HepG2 (cell line): ENCODE measurements at regions not wholly inside any gene's neighbourhood (a gene's known extent, or its start where the extent isn't known, plus 50 kb on each side); places are given as distances from the start of the nearest gene placed in this dataset.

Experiments
- ATAC-seq: fragments of 200-7000 bp; cut with Tn5 transposase; 3 replicates; pipeline ENCODE4 v1.9.1; 2020; ENCODE audit warnings: mild to moderate bottlenecking, moderate library complexity
- BruUV-seq: library from RNA; stranded (reverse); fragments of 400-500 nt; replicated peaks from 2 replicates; lab custom pipeline; 2021; lab: Mats Ljungman, UMichigan
- CTCF ChIA-PET: fragments of 300-600 bp; formaldehyde crosslinking; extraction: SDS; loops from one replicate; lab custom pipeline; 2021; ENCODE audit warnings: low total read pairs, inconsistent platforms, low intra/inter-chr PET ratio; lab: Yijun Ruan, JAX
- POLR2A ChIA-PET: fragments of 350-600 bp; sonication (Branson Sonifier 250); formaldehyde crosslinking; loops from one replicate; lab custom pipeline; 2020; ENCODE audit warnings: antibody characterized with exemption, inconsistent platforms; lab: Yijun Ruan, JAX
- DNase-seq: peaks from one replicate; pipeline ENCODE4 v3.0.0-alpha.2; 2015; ENCODE audit warnings: low spot score
- FAIRE-seq: peaks from 3 replicates; lab custom pipeline; 2011; peaks lifted over from hg19 to GRCh38; lab: Jason Lieb, UNC
- H2AFZ ChIP-seq: one replicate; pipeline ENCODE4 v1.6.1; 2011; ENCODE audit warnings: low read length, inconsistent platforms
- H3K27ac ChIP-seq: fragments of 300-600 bp; 3 replicates; pipeline ENCODE4 v1.8.0; 2011; ENCODE audit warnings: mixed run types, mild to moderate bottlenecking, mixed read lengths, low read length, inconsistent platforms; ENCODE audit not compliant: insufficient read depth; ENCODE audit errors: extremely low read length
- H3K27me3 ChIP-seq, 2 experiments: fragments of 200-600 bp in 1 of 2; 2 replicates in 1 of 2; 3 replicates in 1 of 2; pipeline versions ENCODE4 v1.6.0 to v1.8.0; 2011; ENCODE audit warnings: low read length in 2 of 2, mild to moderate bottlenecking in 2 of 2, moderate library complexity in 2 of 2, inconsistent platforms in 1 of 2; ENCODE audit not compliant: insufficient read depth in 2 of 2, control insufficient read depth in 1 of 2
- H3K36me3 ChIP-seq, 2 experiments: fragments of 200-600 bp in 1 of 2; replicated peaks in 1 of 2; 2 replicates in 1 of 2; 3 replicates in 1 of 2; pipeline versions ENCODE4 v1.5.1 to v1.8.0; 2011; ENCODE audit warnings: low read length in 2 of 2, inconsistent platforms in 1 of 2; ENCODE audit not compliant: insufficient read depth in 2 of 2, control insufficient read depth in 1 of 2
- H3K4me1 ChIP-seq: 2 replicates; pipeline ENCODE4 v1.5.1; 2012; ENCODE audit warnings: low read length, inconsistent platforms; ENCODE audit not compliant: insufficient read depth
- H3K4me2 ChIP-seq: 2 replicates; pipeline ENCODE4 v1.6.0; 2011; ENCODE audit warnings: low read depth, low read length, inconsistent platforms
- H3K4me3 ChIP-seq, 3 experiments: fragments of 200-600 bp in 1 of 3; sonication (generic), shearing (Covaris generic) in 1 of 3; replicated peaks in 1 of 3; 2 replicates each; pipeline ENCODE4 v1.5.1; 2011 to 2016; ENCODE audit warnings: low read length in 3 of 3, inconsistent platforms in 2 of 3, low read depth in 2 of 3, mild to moderate bottlenecking in 2 of 3, control low read depth in 1 of 3, mixed read lengths in 1 of 3; ENCODE audit not compliant: insufficient read depth in 1 of 3
- H3K79me2 ChIP-seq: one replicate; pipeline ENCODE4 v1.6.1; 2011; ENCODE audit warnings: low read length, inconsistent platforms; ENCODE audit not compliant: insufficient read depth
- H3K9ac ChIP-seq: 2 replicates; pipeline ENCODE4 v1.6.0; 2011; ENCODE audit warnings: mild to moderate bottlenecking, low read depth, low read length, inconsistent platforms; ENCODE audit not compliant: insufficient read depth
- H3K9me3 ChIP-seq: 2 replicates; pipeline ENCODE4 v1.5.1; 2012; ENCODE audit warnings: mild to moderate bottlenecking, low read length
- H4K20me1 ChIP-seq: 2 replicates; pipeline ENCODE4 v1.6.0; 2011; ENCODE audit warnings: inconsistent platforms, mild to moderate bottlenecking, low read length, moderate library complexity; ENCODE audit not compliant: insufficient read depth
- ATF4 ChIP-seq, 2 experiments: fragments of 450-650 bp in 1 of 2; sonication (generic) in 1 of 2; formaldehyde crosslinking; IDR thresholded peaks; 2 replicates each; pipeline versions ENCODE4 v1.5.0 to v1.8.0; 2020 to 2022; ENCODE audit warnings: mild to moderate bottlenecking in 1 of 2, missing genetic modification reagents in 1 of 2
- BHLHE40 ChIP-seq: IDR thresholded peaks from 2 replicates; pipeline ENCODE4 v1.6.1; 2011; ENCODE audit warnings: low read length, improper control_type of control experiment
- HMGA1 ChIP-seq: sonication (generic); formaldehyde crosslinking; conservative IDR thresholded peaks from 2 replicates; pipeline ENCODE4 v1.4.0; 2020; ENCODE audit warnings: missing genetic modification reagents
- HOXA5 ChIP-seq: sonication (generic); formaldehyde crosslinking; IDR thresholded peaks from 2 replicates; pipeline ENCODE4 v1.4.0; 2020; ENCODE audit warnings: missing genetic modification reagents
- MBNL3 ChIP-seq: fragments of 250-450 bp; sonication (Bioruptor Pico); conservative IDR thresholded peaks from 2 replicates; pipeline ENCODE4 v1.8.0; 2022; ENCODE audit warnings: mild to moderate bottlenecking, inconsistent platforms
- SIX1 ChIP-seq: sonication (generic); formaldehyde crosslinking; IDR thresholded peaks from 2 replicates; pipeline ENCODE4 v1.4.0; 2020; ENCODE audit warnings: missing genetic modification reagents, borderline replicate concordance
- TEAD3 ChIP-seq: optimal IDR thresholded peaks from 2 replicates; pipeline ENCODE3; 2016; ENCODE audit warnings: borderline replicate concordance
- XBP1 ChIP-seq: sonication (generic); formaldehyde crosslinking; IDR thresholded peaks from 2 replicates; pipeline ENCODE4 v1.5.0; 2020; ENCODE audit warnings: missing genetic modification reagents
- XRCC5 ChIP-seq: fragments of 200-400 bp; formaldehyde crosslinking; optimal IDR thresholded peaks from 2 replicates; pipeline ENCODE3; 2017; ENCODE audit warnings: mild to moderate bottlenecking, low read length
- ZBTB1 ChIP-seq: sonication (generic); formaldehyde crosslinking; IDR thresholded peaks from 2 replicates; pipeline ENCODE4 v1.4.0; 2020; ENCODE audit warnings: missing genetic modification reagents, borderline replicate concordance
- ZFP1 ChIP-seq: IDR thresholded peaks from 2 replicates; pipeline ENCODE4 v1.6.1; 2016
- ZFP90 ChIP-seq: sonication (generic); formaldehyde crosslinking; IDR thresholded peaks from 2 replicates; pipeline ENCODE4 v1.8.0; 2022; ENCODE audit warnings: missing genetic modification reagents, mild to moderate bottlenecking, inconsistent platforms, borderline replicate concordance
- ZMYM2 ChIP-seq: sonication (generic); formaldehyde crosslinking; IDR thresholded peaks from 2 replicates; pipeline ENCODE4 v1.8.0; 2022; ENCODE audit warnings: mild to moderate bottlenecking, missing genetic modification reagents
- WGBS: methylation state at CpG from one replicate; pipeline ENCODE4 v1.1.6; 2017; ENCODE audit warnings: low lambda C conversion rate; 5-methylcytosine and 5-hydroxymethylcytosine counted together
- in situ Hi-C: cut with HindIII; loops from 2 replicates; pipeline ENCODE4 v1.10.0; 2017; ENCODE audit warnings: low pct_unique_long_range_greater_than_20kb; ENCODE audit not compliant: extremely low pct_ligation_motif_present
- intact Hi-C: fragments of 100-400 bp; cut with micrococcal nuclease; formaldehyde crosslinking; loops from one replicate; pipeline ENCODE4 v1.10.0; 2022; ENCODE audit not compliant: unreplicated experiment

GRCh38 chr6:91420243-91420642 lies 833.4 kb upstream of the MAP3K7 start (continued):
- TF ChIP-seq ATF4 (CRISPR knock-in tag; IDR thresholded peaks at IDR 0.05) (no peak), XBP1 (no peak), HMGA1 (CRISPR knock-in tag) (no peak), BHLHE40 (no peak)

GRCh38 chr6:91415031-91415605 lies 828.2 kb upstream of the MAP3K7 start:
- in situ Hi-C loops (no loop called here), intact Hi-C loops (no loop called here)
- Histone ChIP-seq H3K9me3 (peaks cover 42% of the 10 kb centered on the region), H3K4me2 (no peak overlapping the region), H3K9ac (no peak overlapping the region), H3K4me3 (no peak overlapping the region), H3K27ac (no peak overlapping the region), H3K27me3 (no peaks in the 10 kb centered on the region), H4K20me1 (no peaks in the 10 kb centered on the region), H3K79me2 (no peaks in the 10 kb centered on the region), H3K36me3 (no peaks in the 10 kb centered on the region), H3K4me1 (no peaks in the 10 kb centered on the region), H2AFZ (no peak overlapping the region)
- DNase-seq (no peak), FAIRE-seq (no peak), ATAC-seq (no peak)
- ChIA-PET POLR2A (no interaction called here), CTCF (no interaction called here)
- WGBS, result 1% methylated on average over 4 of the region's 4 CpGs
- no peak for TF ChIP-seq TEAD3 (CRISPR knock-in tag)
- no TSS peak for BruUV-seq

DNA sequence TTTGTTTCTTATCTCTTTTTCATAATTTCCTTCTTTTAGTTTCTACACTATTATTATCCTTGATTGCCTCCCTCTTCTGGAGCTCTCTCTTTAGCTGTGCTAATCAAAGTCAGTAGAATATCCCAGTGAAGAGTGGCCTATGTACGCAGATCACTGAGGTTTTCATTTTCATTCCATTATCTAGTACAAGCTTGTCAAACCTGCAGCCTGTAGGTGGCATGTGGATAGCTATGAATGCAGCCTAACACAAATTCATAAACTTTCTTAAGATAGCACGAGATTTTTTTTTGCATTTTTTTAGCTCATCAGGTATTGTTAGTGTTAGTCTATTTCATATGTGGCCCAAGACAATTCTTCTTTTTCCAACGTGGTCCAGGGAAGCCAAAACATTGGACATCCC lies 825.7 kb upstream of the MAP3K7 start:
- no peak overlapping the region for H3K4me3 ChIP-seq
- no peaks in the 10 kb centered on the region for H4K20me1 ChIP-seq
- CTCF ChIA-PET, result no interaction called here
- ATAC-seq, result no peak
- H3K27ac ChIP-seq, result no peak overlapping the region
- no TSS peak for BruUV-seq
- TF ChIP-seq MBNL3 (CRISPR knock-in tag), result no peak
- no peak for TF ChIP-seq ZFP1 (CRISPR knock-in tag)
- no peak for TF ChIP-seq HOXA5 (CRISPR knock-in tag)
- TF ChIP-seq XRCC5, result no peak
- TF ChIP-seq ZBTB1 (CRISPR knock-in tag), result no peak
- TF ChIP-seq ZFP90 (CRISPR knock-in tag), result no peak
- TF ChIP-seq SIX1 (CRISPR knock-in tag), result no peak
- no peak for TF ChIP-seq ZMYM2 (CRISPR knock-in tag)
- TF ChIP-seq, all 625 proteins: peak for 0
- no peak for FAIRE-seq
- no peak overlapping the region for H2AFZ ChIP-seq
- intact Hi-C loops, result no loop called here
- POLR2A ChIA-PET, result no interaction called here
- H3K9ac ChIP-seq, result no peak overlapping the region
- H3K36me3 ChIP-seq, result no peaks in the 10 kb centered on the region
- H3K9me3 ChIP-seq, result peaks cover 19% of the 10 kb centered on the region; the same call in 1 of the 2 replicates
- WGBS, result 3% methylated on average over 3 of the region's 3 CpGs
- no peaks in the 10 kb centered on the region for H3K79me2 ChIP-seq
- H3K4me2 ChIP-seq, result no peak overlapping the region
- DNase-seq, result no peak
- in situ Hi-C loops, result no loop called here
- H3K27me3 ChIP-seq, result no peaks in the 10 kb centered on the region
- H3K4me1 ChIP-seq, result no peaks in the 10 kb centered on the region
